ENCODE measurements at regions not wholly inside any gene's neighbourhood (a gene's known extent, or its start where the extent isn't known, plus 50 kb on each side); places are given as distances from the start of the nearest gene placed in this dataset.
"Not testable (repeated sequence)": the region's sequence is repeated elsewhere in the genome, so short reads cannot be mapped to it uniquely, and the experiment has no call there.

GRCh38 chr3:6421666-6422445 is 439.1 kb upstream of the GRM7 start:
- ATAC-seq, result no peak
- TF ChIP-seq SNAI2 (CRISPR knock-in tag; IDR thresholded peaks at IDR 0.05), result no peak
- no peak for TF ChIP-seq CSRNP3 (CRISPR knock-in tag; IDR thresholded peaks at IDR 0.05)
- no peak for TF ChIP-seq ESRRG (CRISPR knock-in tag; IDR thresholded peaks at IDR 0.05)
- TF ChIP-seq GLIS3 (CRISPR knock-in tag; IDR thresholded peaks at IDR 0.05), result no peak
- TF ChIP-seq ARNTL (CRISPR knock-in tag; IDR thresholded peaks at IDR 0.05; ENCODE audit: borderline replicate concordance, low read depth), result no peak
- TF ChIP-seq BACH2 (CRISPR knock-in tag; IDR thresholded peaks at IDR 0.05; ENCODE audit: borderline replicate concordance), result no peak
- TF ChIP-seq TOX (CRISPR knock-in tag; IDR thresholded peaks at IDR 0.05; ENCODE audit: borderline replicate concordance), result no peak
- no peak for TF ChIP-seq ZFP3 (CRISPR knock-in tag; IDR thresholded peaks at IDR 0.05)
- no peak for TF ChIP-seq TCF4 (CRISPR knock-in tag; IDR thresholded peaks at IDR 0.05; ENCODE audit: borderline replicate concordance)
- no peak for TF ChIP-seq CSDC2 (CRISPR knock-in tag; IDR thresholded peaks at IDR 0.05)
- no peak for TF ChIP-seq ZNF70 (CRISPR knock-in tag; IDR thresholded peaks at IDR 0.05)
- no peak for TF ChIP-seq ISL1 (CRISPR knock-in tag; IDR thresholded peaks at IDR 0.05)
- no peak for TF ChIP-seq ZC3H10 (CRISPR knock-in tag; IDR thresholded peaks at IDR 0.05)
- TF ChIP-seq RARB (CRISPR knock-in tag; IDR thresholded peaks at IDR 0.05), result no peak
- no peak for TF ChIP-seq ZNF565 (CRISPR knock-in tag; conservative IDR thresholded peaks at IDR 0.05; ENCODE audit: low read depth)
- TF ChIP-seq, protein P1, sequence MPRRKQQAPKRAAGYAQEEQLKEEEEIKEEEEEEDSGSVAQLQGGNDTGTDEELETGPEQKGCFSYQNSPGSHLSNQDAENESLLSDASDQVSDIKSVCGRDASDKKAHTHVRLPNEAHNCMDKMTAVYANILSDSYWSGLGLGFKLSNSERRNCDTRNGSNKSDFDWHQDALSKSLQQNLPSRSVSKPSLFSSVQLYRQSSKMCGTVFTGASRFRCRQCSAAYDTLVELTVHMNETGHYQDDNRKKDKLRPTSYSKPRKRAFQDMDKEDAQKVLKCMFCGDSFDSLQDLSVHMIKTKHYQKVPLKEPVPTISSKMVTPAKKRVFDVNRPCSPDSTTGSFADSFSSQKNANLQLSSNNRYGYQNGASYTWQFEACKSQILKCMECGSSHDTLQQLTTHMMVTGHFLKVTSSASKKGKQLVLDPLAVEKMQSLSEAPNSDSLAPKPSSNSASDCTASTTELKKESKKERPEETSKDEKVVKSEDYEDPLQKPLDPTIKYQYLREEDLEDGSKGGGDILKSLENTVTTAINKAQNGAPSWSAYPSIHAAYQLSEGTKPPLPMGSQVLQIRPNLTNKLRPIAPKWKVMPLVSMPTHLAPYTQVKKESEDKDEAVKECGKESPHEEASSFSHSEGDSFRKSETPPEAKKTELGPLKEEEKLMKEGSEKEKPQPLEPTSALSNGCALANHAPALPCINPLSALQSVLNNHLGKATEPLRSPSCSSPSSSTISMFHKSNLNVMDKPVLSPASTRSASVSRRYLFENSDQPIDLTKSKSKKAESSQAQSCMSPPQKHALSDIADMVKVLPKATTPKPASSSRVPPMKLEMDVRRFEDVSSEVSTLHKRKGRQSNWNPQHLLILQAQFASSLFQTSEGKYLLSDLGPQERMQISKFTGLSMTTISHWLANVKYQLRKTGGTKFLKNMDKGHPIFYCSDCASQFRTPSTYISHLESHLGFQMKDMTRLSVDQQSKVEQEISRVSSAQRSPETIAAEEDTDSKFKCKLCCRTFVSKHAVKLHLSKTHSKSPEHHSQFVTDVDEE (CRISPR knock-in tag; IDR thresholded peaks at IDR 0.05), result no peak
- TF ChIP-seq PPARA (CRISPR knock-in tag; IDR thresholded peaks at IDR 0.05; ENCODE audit: borderline replicate concordance), result no peak
- TF ChIP-seq OSR1 (CRISPR knock-in tag; IDR thresholded peaks at IDR 0.05), result no peak

- no peak for TF ChIP-seq ZNF70 (CRISPR knock-in tag; IDR thresholded peaks at IDR 0.05)
- TF ChIP-seq ZC3H10 (CRISPR knock-in tag; IDR thresholded peaks at IDR 0.05), result no peak
- TF ChIP-seq, protein P2, sequence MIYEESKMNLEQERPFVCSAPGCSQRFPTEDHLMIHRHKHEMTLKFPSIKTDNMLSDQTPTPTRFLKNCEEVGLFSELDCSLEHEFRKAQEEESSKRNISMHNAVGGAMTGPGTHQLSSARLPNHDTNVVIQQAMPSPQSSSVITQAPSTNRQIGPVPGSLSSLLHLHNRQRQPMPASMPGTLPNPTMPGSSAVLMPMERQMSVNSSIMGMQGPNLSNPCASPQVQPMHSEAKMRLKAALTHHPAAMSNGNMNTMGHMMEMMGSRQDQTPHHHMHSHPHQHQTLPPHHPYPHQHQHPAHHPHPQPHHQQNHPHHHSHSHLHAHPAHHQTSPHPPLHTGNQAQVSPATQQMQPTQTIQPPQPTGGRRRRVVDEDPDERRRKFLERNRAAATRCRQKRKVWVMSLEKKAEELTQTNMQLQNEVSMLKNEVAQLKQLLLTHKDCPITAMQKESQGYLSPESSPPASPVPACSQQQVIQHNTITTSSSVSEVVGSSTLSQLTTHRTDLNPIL (CRISPR knock-in tag; IDR thresholded peaks at IDR 0.05; ENCODE audit: low read depth), result no peak
- no peak for TF ChIP-seq ZNF565 (CRISPR knock-in tag; conservative IDR thresholded peaks at IDR 0.05; ENCODE audit: low read depth)
- TF ChIP-seq PATZ1 (CRISPR knock-in tag; IDR thresholded peaks at IDR 0.05; ENCODE audit: borderline replicate concordance), result no peak
- TF ChIP-seq BACH2 (CRISPR knock-in tag; IDR thresholded peaks at IDR 0.05; ENCODE audit: borderline replicate concordance), result no peak
- TF ChIP-seq TOX (CRISPR knock-in tag; IDR thresholded peaks at IDR 0.05; ENCODE audit: borderline replicate concordance), result no peak
- TF ChIP-seq ARNTL (CRISPR knock-in tag; IDR thresholded peaks at IDR 0.05; ENCODE audit: borderline replicate concordance, low read depth), result no peak
- TF ChIP-seq ZFP3 (CRISPR knock-in tag; IDR thresholded peaks at IDR 0.05), result no peak
- TF ChIP-seq TCF4 (CRISPR knock-in tag; IDR thresholded peaks at IDR 0.05; ENCODE audit: borderline replicate concordance), result no peak
- no peak for TF ChIP-seq ZFP30 (CRISPR knock-in tag; IDR thresholded peaks at IDR 0.05)
- ATAC-seq, result no peak
Observed at GRCh38 chr3:6425289-6425820, 435.6 kb upstream of the GRM7 start.

DNA sequence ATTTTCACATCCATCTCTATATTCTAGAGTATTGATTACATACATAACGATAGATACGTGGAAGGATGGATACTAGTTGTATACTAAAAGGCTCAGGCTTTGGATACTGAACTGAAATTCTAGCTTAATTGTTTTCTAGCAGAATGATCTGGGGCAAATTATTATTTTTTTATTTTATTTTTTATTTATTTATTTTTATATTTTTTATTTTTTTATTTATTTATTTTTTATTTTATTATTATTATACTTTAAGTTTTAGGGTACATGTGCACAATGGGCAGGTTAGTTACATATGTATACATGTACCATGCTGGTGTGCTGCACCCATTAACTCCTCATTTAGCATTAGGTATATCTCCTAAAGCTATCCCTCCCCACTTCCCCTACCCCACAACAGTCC is 432.6 kb upstream of the GRM7 start:
- not testable (repeated sequence) for ATAC-seq
